B cell (primary cell): ENCODE measurements at regions not wholly inside any gene's neighbourhood (a gene's known extent, or its start where the extent isn't known, plus 50 kb on each side); places are given as distances from the start of the nearest gene placed in this dataset.

Experiments used
- ATAC-seq: fragments of 200-7000 bp; cut with Tn5 transposase; one replicate; pipeline ENCODE4 v1.10.0; 2021; ENCODE audit warnings: low read depth, mild to moderate bottlenecking, moderate number of reproducible peaks, moderate library complexity
- CTCF ChIA-PET: fragments of 350-600 bp; sonication (Branson Sonifier 250); formaldehyde crosslinking; loops from one replicate; lab custom pipeline; 2021; ENCODE audit warnings: antibody characterized with exemption, inconsistent platforms; lab: Charles Lee
- POLR2A ChIA-PET: fragments of 350-600 bp; sonication (Branson Sonifier 250); formaldehyde crosslinking; loops from one replicate; lab custom pipeline; 2021; ENCODE audit warnings: antibody characterized with exemption; lab: Charles Lee
- DNase-seq: peaks from one replicate; pipeline ENCODE4 v3.0.0; 2013
- H2AFZ ChIP-seq: 2 replicates; pipeline ENCODE4 v1.6.1; 2012; ENCODE audit warnings: mild to moderate bottlenecking, low read depth, low read length; ENCODE audit not compliant: insufficient read depth, poor library complexity, severe bottlenecking
- H3K27ac ChIP-seq, 2 donors: 1 replicate in 1 of 2; 2 replicates in 1 of 2; pipeline ENCODE4 v1.5.1; 2012 to 2013; ENCODE audit warnings: low read length in 2 of 2, mild to moderate bottlenecking in 2 of 2, moderate library complexity in 1 of 2
- H3K27me3 ChIP-seq, 4 experiments: fragments of 200-600 bp in 1 of 4; sonication (generic) in 1 of 4; replicated peaks in 1 of 4; 1 replicate in 2 of 4; 2 replicates in 2 of 4; pipeline versions ENCODE4 v1.6.1 to v1.7.0; 2013 to 2016; ENCODE audit warnings: low read length in 3 of 4, mild to moderate bottlenecking in 2 of 4, mixed read lengths in 1 of 4, moderate library complexity in 1 of 4; ENCODE audit not compliant: insufficient read depth in 4 of 4, control insufficient read depth in 3 of 4; ENCODE audit errors: control extremely low read depth in 1 of 4
- H3K36me3 ChIP-seq, 2 experiments: replicated peaks in 1 of 2; 1 replicate in 1 of 2; 2 replicates in 1 of 2; pipeline versions ENCODE4 v1.6.1 to v1.7.1; 2013; ENCODE audit warnings: low read length in 1 of 2; ENCODE audit not compliant: insufficient read depth in 2 of 2, control insufficient read depth in 1 of 2; ENCODE audit errors: control extremely low read depth in 1 of 2, extremely low read depth in 1 of 2
- H3K4me1 ChIP-seq, 2 donors: fragments of 200-600 bp in 1 of 2; sonication (generic) in 1 of 2; 1 replicate in 1 of 2; 2 replicates in 1 of 2; pipeline versions ENCODE4 v1.5.1 to v1.6.1; 2013 to 2017; ENCODE audit warnings: low read length in 2 of 2; ENCODE audit not compliant: control insufficient read depth in 2 of 2, insufficient read depth in 2 of 2
- H3K4me2 ChIP-seq: replicated peaks from 2 replicates; pipeline ENCODE3; 2012; ENCODE audit warnings: mild to moderate bottlenecking, low read depth, low read length; ENCODE audit not compliant: poor library complexity, severe bottlenecking
- H3K4me3 ChIP-seq, 5 experiments: fragments of 200-600 bp in 1 of 5; sonication (generic) in 1 of 5; 1 replicate in 3 of 5; 2 replicates in 2 of 5; pipeline versions ENCODE4 v1.5.1 to v1.7.0; 2011 to 2016; ENCODE audit warnings: low read length in 4 of 5, mild to moderate bottlenecking in 4 of 5, low read depth in 2 of 5, control low read depth in 1 of 5, moderate library complexity in 1 of 5; ENCODE audit not compliant: insufficient read depth in 1 of 5; ENCODE audit errors: control extremely low read depth in 1 of 5, extremely low read depth in 1 of 5
- H3K79me2 ChIP-seq: fragments of 200-600 bp; sonication (generic); one replicate; pipeline ENCODE4 v1.6.0; 2016; ENCODE audit warnings: low read length; ENCODE audit not compliant: control insufficient read depth, insufficient read depth
- H3K9ac ChIP-seq: fragments of 200-600 bp; sonication (generic); 2 replicates; pipeline ENCODE4 v1.6.1; 2017; ENCODE audit warnings: mild to moderate bottlenecking, low read length, moderate library complexity
- H3K9me3 ChIP-seq, 3 donors: one replicate each; pipeline versions ENCODE4 v1.6.1 to v1.7.1; 2013; ENCODE audit warnings: low read length in 2 of 3; ENCODE audit not compliant: control insufficient read depth in 2 of 3, insufficient read depth in 1 of 3; ENCODE audit errors: control extremely low read depth in 1 of 3
- H4K20me1 ChIP-seq: 2 replicates; pipeline ENCODE4 v1.6.0; 2012; ENCODE audit warnings: mild to moderate bottlenecking, low read length; ENCODE audit not compliant: insufficient read depth, control insufficient read depth, poor library complexity, severe bottlenecking
- H3K27ac Mint-ChIP-seq: one replicate; pipeline ENCODE4 v1.8.0; 2021; ENCODE audit warnings: mixed read lengths
- H3K27me3 Mint-ChIP-seq: one replicate; pipeline ENCODE4 v1.8.0; 2021; ENCODE audit warnings: mixed read lengths
- H3K4me1 Mint-ChIP-seq: one replicate; pipeline ENCODE4 v1.8.0; 2021; ENCODE audit warnings: mixed read lengths
- H3K4me3 Mint-ChIP-seq: one replicate; pipeline ENCODE4 v1.8.0; 2021; ENCODE audit warnings: mixed read lengths
- H3K9me3 Mint-ChIP-seq: one replicate; pipeline ENCODE4 v1.8.0; 2022; ENCODE audit warnings: mixed read lengths; ENCODE audit not compliant: insufficient read depth
- EZH2 ChIP-seq: IDR thresholded peaks from 2 replicates; pipeline ENCODE4 v1.6.1; 2012; ENCODE audit warnings: borderline replicate concordance, low read depth, mild to moderate bottlenecking, moderate library complexity, low read length; ENCODE audit not compliant: insufficient read depth, poor library complexity, severe bottlenecking
- WGBS: methylation state at CpG from one replicate; pipeline ENCODE4 v1.1.5; 2013; ENCODE audit warnings: missing lambda C conversion rate; ENCODE audit not compliant: insufficient coverage; 5-methylcytosine and 5-hydroxymethylcytosine counted together
- intact Hi-C: fragments of 100-400 bp; cut with micrococcal nuclease; formaldehyde crosslinking; loops from one replicate; pipeline ENCODE4 v1.10.0; 2022
- TF ChIP-seq, protein P1 (sequence below): fragments of 200-600 bp; IDR thresholded peaks from one replicate; pipeline ENCODE4 v1.8.0; 2022; ENCODE audit warnings: antibody characterized with exemption, mild to moderate bottlenecking

DNA sequence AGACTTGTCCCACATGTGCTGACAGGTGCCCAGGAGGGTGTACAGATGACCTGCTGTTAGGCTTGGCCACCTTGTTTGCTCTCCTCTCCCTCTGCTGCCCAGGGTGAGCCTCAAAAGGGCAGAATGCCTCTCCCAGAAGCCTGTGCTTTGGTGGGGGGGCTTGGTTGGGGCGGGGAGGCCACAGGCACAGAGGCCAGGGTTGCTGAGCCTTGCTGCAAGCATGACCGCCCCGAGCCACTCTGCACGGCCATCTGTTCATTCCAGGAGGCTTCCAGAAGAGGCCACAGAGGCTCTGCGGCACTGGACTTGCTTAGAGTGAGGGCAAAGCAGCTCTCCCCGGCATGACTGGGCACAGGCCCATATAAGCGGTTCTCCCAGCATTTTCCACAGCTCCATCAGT, 190.8 kb downstream of the GLRX3 start:
- no peak overlapping the region for H3K4me2 ChIP-seq
- H3K27ac Mint-ChIP-seq: no peak overlapping the region
- intact Hi-C loops: no loop called here
- DNase-seq: no peak
- H3K27me3 Mint-ChIP-seq: no peaks in the 10 kb centered on the region
- no peak overlapping the region for H3K4me3 ChIP-seq
- H3K9ac ChIP-seq: no peak overlapping the region
- no peak for ATAC-seq
- H3K79me2 ChIP-seq: no peaks in the 10 kb centered on the region
- 75% methylated on average over 7 of the region's 7 CpGs for WGBS
- no peak overlapping the region for H3K27ac ChIP-seq
- H3K4me1 ChIP-seq: no peaks in the 10 kb centered on the region
- peaks cover 0 to 27% (median 0%) of the 10 kb centered on the region in 3 donors for H3K9me3 ChIP-seq
- no peaks in the 10 kb centered on the region for H3K36me3 ChIP-seq
- H3K27me3 ChIP-seq: no peaks in the 10 kb centered on the region
- no peak for TF ChIP-seq EZH2
- TF ChIP-seq, protein P1, sequence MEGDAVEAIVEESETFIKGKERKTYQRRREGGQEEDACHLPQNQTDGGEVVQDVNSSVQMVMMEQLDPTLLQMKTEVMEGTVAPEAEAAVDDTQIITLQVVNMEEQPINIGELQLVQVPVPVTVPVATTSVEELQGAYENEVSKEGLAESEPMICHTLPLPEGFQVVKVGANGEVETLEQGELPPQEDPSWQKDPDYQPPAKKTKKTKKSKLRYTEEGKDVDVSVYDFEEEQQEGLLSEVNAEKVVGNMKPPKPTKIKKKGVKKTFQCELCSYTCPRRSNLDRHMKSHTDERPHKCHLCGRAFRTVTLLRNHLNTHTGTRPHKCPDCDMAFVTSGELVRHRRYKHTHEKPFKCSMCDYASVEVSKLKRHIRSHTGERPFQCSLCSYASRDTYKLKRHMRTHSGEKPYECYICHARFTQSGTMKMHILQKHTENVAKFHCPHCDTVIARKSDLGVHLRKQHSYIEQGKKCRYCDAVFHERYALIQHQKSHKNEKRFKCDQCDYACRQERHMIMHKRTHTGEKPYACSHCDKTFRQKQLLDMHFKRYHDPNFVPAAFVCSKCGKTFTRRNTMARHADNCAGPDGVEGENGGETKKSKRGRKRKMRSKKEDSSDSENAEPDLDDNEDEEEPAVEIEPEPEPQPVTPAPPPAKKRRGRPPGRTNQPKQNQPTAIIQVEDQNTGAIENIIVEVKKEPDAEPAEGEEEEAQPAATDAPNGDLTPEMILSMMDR: no peak
- peaks cover 3% of the 10 kb centered on the region for H3K9me3 Mint-ChIP-seq
- CTCF ChIA-PET: no interaction called here
- POLR2A ChIA-PET: no interaction called here
- H4K20me1 ChIP-seq: no peaks in the 10 kb centered on the region
- no peaks in the 10 kb centered on the region for H3K4me1 Mint-ChIP-seq
- no peak overlapping the region for H2AFZ ChIP-seq
- no peak overlapping the region for H3K4me3 Mint-ChIP-seq

DNA sequence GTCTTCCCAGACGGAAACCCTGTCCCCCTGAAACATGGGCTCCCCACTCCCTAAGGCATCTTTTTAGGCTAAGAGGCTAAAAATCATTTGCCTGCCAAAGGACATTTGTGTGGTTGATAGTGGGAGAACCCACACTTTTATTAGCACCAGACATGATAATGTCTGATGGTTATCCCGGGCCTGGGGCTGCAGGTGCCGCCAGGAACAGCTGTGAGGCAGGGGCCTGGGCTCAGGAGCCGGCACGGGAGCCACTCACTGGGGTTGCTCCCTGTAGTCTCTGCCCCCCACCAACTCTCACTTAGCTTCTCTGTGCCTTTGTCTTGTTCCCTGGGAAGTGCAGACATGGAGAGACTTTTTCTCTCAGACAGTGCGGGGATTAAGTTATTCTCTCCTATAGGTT, 193.6 kb downstream of the GLRX3 start:
- H3K4me2 ChIP-seq: no peak overlapping the region
- TF ChIP-seq, protein P1: no peak
- no peak for TF ChIP-seq EZH2

More for the DNA sequence above, 193.6 kb downstream of the GLRX3 start:
- H3K27ac Mint-ChIP-seq: no peak overlapping the region
- POLR2A ChIA-PET: no interaction called here
- no peaks in the 10 kb centered on the region for H3K4me1 ChIP-seq
- no peaks in the 10 kb centered on the region for H3K9me3 Mint-ChIP-seq
- no peak overlapping the region for H2AFZ ChIP-seq
- H4K20me1 ChIP-seq: no peaks in the 10 kb centered on the region
- H3K36me3 ChIP-seq: no peaks in the 10 kb centered on the region
- H3K4me3 Mint-ChIP-seq: no peak overlapping the region
- intact Hi-C loops: no loop called here
- H3K9ac ChIP-seq: no peak overlapping the region
- no peaks in the 10 kb centered on the region for H3K4me1 Mint-ChIP-seq
- H3K27me3 Mint-ChIP-seq: no peaks in the 10 kb centered on the region
- CTCF ChIA-PET: no interaction called here
- DNase-seq (no peak), ATAC-seq (no peak)
- H3K4me3 ChIP-seq: no peak overlapping the region
- H3K79me2 ChIP-seq: no peaks in the 10 kb centered on the region
- peaks cover 0 to 27% (median 0%) of the 10 kb centered on the region in 3 donors for H3K9me3 ChIP-seq
- no peak overlapping the region for H3K27ac ChIP-seq
- H3K27me3 ChIP-seq: no peaks in the 10 kb centered on the region
- 85% methylated on average over 4 of the region's 6 CpGs for WGBS
